Heart right ventricle (tissue), 16 donors: ENCODE measurements at regions not wholly inside any gene's neighbourhood (a gene's known extent, or its start where the extent isn't known, plus 50 kb on each side); places are given as distances from the start of the nearest gene placed in this dataset.
A peak's percentile ranks its signal among the peaks of the same experiment; 100 is the strongest.

Source experiments
- ATAC-seq, 8 donors: fragments of 200-7000 bp; cut with Tn5 transposase; one replicate each; pipeline ENCODE4 v1.9.1; 2020; ENCODE audit warnings: mild to moderate bottlenecking in 8 of 8, moderate library complexity in 8 of 8, moderate number of reproducible peaks in 1 of 8
- DNase-seq, 2 donors: peaks; one replicate each; pipeline ENCODE4 v3.0.0-alpha.2; 2020
- H3K27ac ChIP-seq, 10 donors: fragments of 200-600 bp; sonication (generic) in 2 of 10; one replicate each; pipeline versions ENCODE4 v1.5.0 to v1.8.0; 2020 to 2022; ENCODE audit warnings: mild to moderate bottlenecking in 3 of 10
- H3K27me3 ChIP-seq, 7 donors: fragments of 200-600 bp; one replicate each; pipeline ENCODE4 v1.8.0; 2021 to 2022; ENCODE audit warnings: mild to moderate bottlenecking in 2 of 7
- H3K36me3 ChIP-seq, 9 donors: fragments of 200-600 bp; sonication (generic) in 1 of 9; one replicate each; pipeline versions ENCODE4 v1.5.0 to v1.8.0; 2020 to 2022; ENCODE audit warnings: mild to moderate bottlenecking in 2 of 9
- H3K4me1 ChIP-seq, 9 donors: fragments of 200-600 bp; sonication (generic) in 1 of 9; one replicate each; pipeline versions ENCODE4 v1.5.0 to v1.8.0; 2020 to 2022; ENCODE audit warnings: mild to moderate bottlenecking in 4 of 9
- H3K4me3 ChIP-seq, 10 donors: fragments of 200-600 bp; sonication (generic) in 2 of 10; one replicate each; pipeline versions ENCODE4 v1.5.0 to v1.8.0; 2020 to 2022; ENCODE audit warnings: mild to moderate bottlenecking in 7 of 10, moderate library complexity in 2 of 10
- H3K9me3 ChIP-seq, 11 donors: fragments of 200-600 bp in 10 of 11; sonication (generic) in 2 of 11; one replicate each; pipeline versions ENCODE4 v1.5.0 to v1.8.0; 2013 to 2022; ENCODE audit warnings: mild to moderate bottlenecking in 2 of 11, control low read depth in 1 of 11, moderate library complexity in 1 of 11
- WGBS, 2 donors: extraction: QIAGEN DNeasy Blood & Tissue Kit; methylation state at CpG; one replicate each; pipeline ENCODE4 v1.1.7; 2013; ENCODE audit warnings: inconsistent platforms in 1 of 2; 5-methylcytosine and 5-hydroxymethylcytosine counted together
- intact Hi-C, 10 donors: fragments of 100-400 bp; cut with DNase I; formaldehyde crosslinking; loops; one replicate each; pipeline versions ENCODE4 v1.11.1 to v1.14.2; 2022
- TF ChIP-seq, protein P1 (sequence below), 9 donors: fragments of 200-600 bp; sonication (generic) in 2 of 9; IDR thresholded peaks; one replicate each; pipeline versions ENCODE4 v1.5.0 to v1.8.0; 2021 to 2022; ENCODE audit warnings: antibody characterized with exemption in 9 of 9, mild to moderate bottlenecking in 5 of 9, moderate library complexity in 1 of 9
- donor health status: Arrhythmogenic right ventricular cardiomyopathy.
- donor health status: ischemic (EF 13 %, LVEDD 7.1; RV severe dilation, severe dysfunction).
- donor health status: healthy with polysubstance abuse.
- donor health status: DM: no; HTN: yes; CAD: no.
- donor health status: DM: no; HTN: no; CAD: no.
- donor health status: ischemic (EF 25% LVEDD 6.9; RV normal size, moderate dysfunction).
- donor health status: ischemic (EF 25% LVEDD 5.7; RV mildly dilated, moderate dysfunction).
- donor health status: healthy.
- donor health status: DM: yes; HTN: yes; CAD: no.
- donor health status: Ischemic cardiomyopathy.
- donor health status: ischemic (EF 35%, LVEDD 5.7; RV mildly dilated, moderate dysfunction).
- donor health status: nonischemic (EF 11% LVEDD 7.7; RV severe dilation, severe dysfunction).
- donor health status: DM: yes; HTN: yes; CAD: no.
- donor health status: PGD.
- donor health status: ischemic (EF 29% LVEDD 5.4; RV normal size, mild dysfunction).
- donor health status: nonischemic (EF 23%, LVEDD 6.1; RV moderate dilation, normal function).

DNA sequence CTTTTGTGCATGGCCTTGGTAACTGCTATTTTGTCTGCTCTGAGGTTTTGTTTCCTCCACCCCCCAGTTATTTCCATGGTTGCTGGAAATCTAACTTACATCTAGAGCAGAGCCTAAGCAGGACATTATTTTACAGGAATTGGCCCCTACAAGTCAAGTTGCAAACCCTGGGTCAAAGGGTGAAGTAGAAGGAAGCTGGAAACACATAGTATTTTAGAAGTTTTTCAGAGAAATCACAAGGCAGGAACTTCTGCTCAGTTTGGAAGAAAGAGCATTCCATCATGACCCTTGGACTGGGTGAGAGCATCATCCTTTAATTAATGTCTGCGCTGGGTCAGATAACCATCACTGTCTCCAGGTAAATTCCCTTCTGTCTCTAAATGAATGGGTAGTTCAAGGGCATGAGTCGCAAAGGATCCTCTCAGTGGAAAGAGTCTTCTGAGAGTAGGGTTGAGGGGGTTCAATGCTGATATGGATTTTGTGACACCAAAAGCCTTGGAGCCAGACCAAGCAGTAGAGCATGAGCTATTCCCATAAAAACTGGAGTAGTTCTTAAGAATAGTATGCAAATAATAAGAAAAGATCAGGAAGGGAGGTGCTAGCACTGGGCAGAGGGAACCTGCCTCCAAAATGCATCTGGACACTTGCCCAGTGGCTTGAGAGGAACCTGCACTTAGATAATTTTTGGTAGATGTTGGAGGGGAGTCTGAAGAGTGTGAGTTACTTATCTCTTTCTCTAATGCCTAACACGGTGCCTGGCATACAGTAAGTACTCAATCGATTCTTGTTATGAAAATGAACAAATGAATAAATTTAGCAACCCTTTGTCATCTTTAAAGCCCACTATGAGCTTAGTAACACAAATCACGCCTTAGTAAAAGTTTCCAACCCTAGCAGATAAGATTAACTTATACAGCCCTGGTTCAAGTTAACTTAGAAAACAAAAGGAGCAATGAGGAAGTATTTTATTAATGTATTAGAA, 160.6 kb upstream of the ADO start:
- Histone ChIP-seq H3K4me3 (no peak overlapping the region), H3K27me3 (no peaks in the 10 kb centered on the region), H3K36me3 (no peaks in the 10 kb centered on the region), H3K27ac (peak overlapping the region in 1 of 10 donors; percentile 10), H3K9me3 (no peaks in the 10 kb centered on the region), H3K4me1 (peaks cover 0 to 31% (median 0%) of the 10 kb centered on the region in 9 donors)
- TF ChIP-seq, protein P1, sequence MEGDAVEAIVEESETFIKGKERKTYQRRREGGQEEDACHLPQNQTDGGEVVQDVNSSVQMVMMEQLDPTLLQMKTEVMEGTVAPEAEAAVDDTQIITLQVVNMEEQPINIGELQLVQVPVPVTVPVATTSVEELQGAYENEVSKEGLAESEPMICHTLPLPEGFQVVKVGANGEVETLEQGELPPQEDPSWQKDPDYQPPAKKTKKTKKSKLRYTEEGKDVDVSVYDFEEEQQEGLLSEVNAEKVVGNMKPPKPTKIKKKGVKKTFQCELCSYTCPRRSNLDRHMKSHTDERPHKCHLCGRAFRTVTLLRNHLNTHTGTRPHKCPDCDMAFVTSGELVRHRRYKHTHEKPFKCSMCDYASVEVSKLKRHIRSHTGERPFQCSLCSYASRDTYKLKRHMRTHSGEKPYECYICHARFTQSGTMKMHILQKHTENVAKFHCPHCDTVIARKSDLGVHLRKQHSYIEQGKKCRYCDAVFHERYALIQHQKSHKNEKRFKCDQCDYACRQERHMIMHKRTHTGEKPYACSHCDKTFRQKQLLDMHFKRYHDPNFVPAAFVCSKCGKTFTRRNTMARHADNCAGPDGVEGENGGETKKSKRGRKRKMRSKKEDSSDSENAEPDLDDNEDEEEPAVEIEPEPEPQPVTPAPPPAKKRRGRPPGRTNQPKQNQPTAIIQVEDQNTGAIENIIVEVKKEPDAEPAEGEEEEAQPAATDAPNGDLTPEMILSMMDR (IDR thresholded peaks at IDR 0.05), result no peak
- 86 to 92% methylated on average over 5 of the region's 5 CpGs for WGBS, 2 donors
- ATAC-seq (no peak), DNase-seq (no peak)
- intact Hi-C loops, result no loop called here

DNA sequence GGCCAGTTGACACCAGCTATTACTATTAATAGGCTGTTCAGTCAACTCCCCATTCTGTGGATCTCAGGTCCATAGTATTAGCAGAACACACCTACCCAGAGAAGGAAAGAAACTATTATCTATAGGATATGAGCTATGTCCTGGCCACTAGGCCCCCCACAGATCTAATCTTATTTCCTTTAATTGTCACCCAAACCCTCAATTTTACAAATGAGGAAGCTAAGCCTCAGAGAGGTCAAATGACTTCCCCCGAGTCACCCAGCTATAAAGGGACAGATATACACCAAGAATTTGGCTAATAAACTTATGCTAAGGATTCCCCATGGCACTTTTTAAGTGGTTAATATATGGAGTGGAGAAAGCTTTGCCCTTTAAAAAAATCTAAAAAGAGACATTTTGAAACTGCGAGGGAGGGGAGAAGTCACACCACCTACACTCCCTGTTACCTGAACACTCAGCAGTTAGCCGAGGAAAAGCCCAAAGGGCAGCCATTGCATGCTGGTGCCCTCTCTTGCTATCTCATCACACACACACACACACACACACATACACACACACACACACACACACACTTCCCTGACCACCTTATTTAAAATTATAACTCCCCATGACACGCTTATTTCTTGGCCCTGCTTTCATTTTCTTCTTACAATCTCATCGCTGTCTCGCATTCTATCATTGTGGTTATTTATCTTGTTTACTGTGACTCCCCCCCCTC, 157.0 kb upstream of the ADO start:
- Histone ChIP-seq H3K4me1 (peaks cover 0 to 10% (median 0%) of the 10 kb centered on the region in 9 donors), H3K27ac (no peak overlapping the region), H3K27me3 (no peaks in the 10 kb centered on the region), H3K4me3 (no peak overlapping the region), H3K36me3 (no peaks in the 10 kb centered on the region), H3K9me3 (no peaks in the 10 kb centered on the region)
- intact Hi-C loops, result no loop called here
- TF ChIP-seq, protein P1 (IDR thresholded peaks at IDR 0.05), result no peak
- 87 to 89% methylated on average over 6 of the region's 6 CpGs for WGBS, 2 donors
- no peak for DNase-seq
- ATAC-seq, result no peak

DNA sequence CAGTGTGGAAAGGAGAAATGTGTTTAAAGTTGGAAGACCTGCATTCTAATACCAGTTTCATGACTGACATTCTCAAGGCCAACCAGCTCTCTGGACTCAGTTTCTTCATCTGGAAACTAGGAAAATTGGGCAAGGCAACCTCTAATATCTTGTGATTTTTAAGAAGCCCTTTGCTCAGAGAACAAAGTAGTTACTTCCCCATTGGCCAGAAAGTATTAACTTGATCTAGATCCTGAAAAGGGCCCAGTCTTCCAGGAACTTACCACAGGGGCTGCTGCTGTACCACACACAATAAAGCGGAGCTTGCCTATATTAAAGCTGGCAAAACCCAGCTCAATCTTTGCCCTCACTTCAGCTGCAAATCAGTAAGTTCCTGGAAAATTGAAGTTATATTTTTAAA, 155.6 kb upstream of the ADO start:
- no peak for DNase-seq
- intact Hi-C loops, result no loop called here
- TF ChIP-seq, protein P1 (IDR thresholded peaks at IDR 0.05), result no peak
- Histone ChIP-seq H3K4me3 (no peak overlapping the region), H3K27ac (no peak overlapping the region), H3K27me3 (no peaks in the 10 kb centered on the region), H3K9me3 (no peaks in the 10 kb centered on the region), H3K36me3 (no peaks in the 10 kb centered on the region), H3K4me1 (peaks cover 0 to 9% (median 0%) of the 10 kb centered on the region in 9 donors)
- no peak for ATAC-seq
- 65 to 91% methylated on average over 1 of the region's 1 CpG for WGBS, 2 donors

DNA sequence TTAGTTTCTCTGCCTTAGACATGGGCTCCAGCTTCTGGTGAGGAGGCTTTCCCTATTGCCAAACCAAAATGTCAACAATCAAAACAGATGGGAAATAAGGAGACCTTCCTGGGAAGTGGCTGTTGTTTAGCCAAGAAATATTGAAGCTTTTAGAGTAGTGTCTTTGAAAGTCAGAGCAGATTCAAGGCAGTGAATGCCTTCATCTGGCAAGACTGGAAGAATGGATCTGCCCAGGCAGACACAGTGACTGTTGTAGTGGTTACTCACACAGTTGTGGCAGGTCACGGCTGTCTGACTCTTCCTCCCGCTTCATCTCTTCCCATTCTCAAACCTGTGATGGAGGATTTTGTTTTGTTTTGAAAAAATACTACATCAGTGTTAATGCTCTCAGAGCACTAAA, 154.1 kb upstream of the ADO start:
- 93 to 95% methylated on average over 2 of the region's 2 CpGs for WGBS, 2 donors
- intact Hi-C loops, result no loop called here
- H3K27me3 ChIP-seq, result no peaks in the 10 kb centered on the region

More for the DNA sequence above, 154.1 kb upstream of the ADO start:
- ATAC-seq, result no peak
- Histone ChIP-seq H3K4me3 (no peak overlapping the region), H3K4me1 (peaks cover 0 to 9% (median 0%) of the 10 kb centered on the region in 9 donors), H3K36me3 (no peaks in the 10 kb centered on the region), H3K27ac (no peak overlapping the region), H3K9me3 (no peaks in the 10 kb centered on the region)
- TF ChIP-seq, protein P1 (IDR thresholded peaks at IDR 0.05), result no peak
- no peak for DNase-seq
